Erythroblast (primary cell): ENCODE measurements at regions not wholly inside any gene's neighbourhood (a gene's known extent, or its start where the extent isn't known, plus 50 kb on each side); places are given as distances from the start of the nearest gene placed in this dataset.

ENCODE experiments used
- GATA1 ChIP-seq: IDR thresholded peaks from 2 replicates; pipeline ENCODE4 v1.6.1; 2011; ENCODE audit warnings: low read depth, mild to moderate bottlenecking, control low read depth, low read length, moderate library complexity
- POLR2A ChIP-seq: IDR thresholded peaks from 2 replicates; pipeline ENCODE4 v1.6.1; 2011; ENCODE audit warnings: mild to moderate bottlenecking, low read length

- TF ChIP-seq POLR2A (no peak), GATA1 (no peak)
These were observed 234.5 kb downstream of the SEC14L1 start for GRCh38 chr17:77375108-77375916.
